Right hindlimb (tissue), 1 donor: ENCODE measurements at regions not wholly inside any gene's neighbourhood (a gene's known extent, or its start where the extent isn't known, plus 50 kb on each side); places are given as distances from the start of the nearest gene placed in this dataset.
"Not testable (repeated sequence)": the region's sequence is repeated elsewhere in the genome, so short reads cannot be mapped to it uniquely, and the experiment has no call there.

ENCODE experiments used
- DNase-seq: peaks from one replicate; pipeline ENCODE4 v3.0.0-alpha.2; 2018

DNA sequence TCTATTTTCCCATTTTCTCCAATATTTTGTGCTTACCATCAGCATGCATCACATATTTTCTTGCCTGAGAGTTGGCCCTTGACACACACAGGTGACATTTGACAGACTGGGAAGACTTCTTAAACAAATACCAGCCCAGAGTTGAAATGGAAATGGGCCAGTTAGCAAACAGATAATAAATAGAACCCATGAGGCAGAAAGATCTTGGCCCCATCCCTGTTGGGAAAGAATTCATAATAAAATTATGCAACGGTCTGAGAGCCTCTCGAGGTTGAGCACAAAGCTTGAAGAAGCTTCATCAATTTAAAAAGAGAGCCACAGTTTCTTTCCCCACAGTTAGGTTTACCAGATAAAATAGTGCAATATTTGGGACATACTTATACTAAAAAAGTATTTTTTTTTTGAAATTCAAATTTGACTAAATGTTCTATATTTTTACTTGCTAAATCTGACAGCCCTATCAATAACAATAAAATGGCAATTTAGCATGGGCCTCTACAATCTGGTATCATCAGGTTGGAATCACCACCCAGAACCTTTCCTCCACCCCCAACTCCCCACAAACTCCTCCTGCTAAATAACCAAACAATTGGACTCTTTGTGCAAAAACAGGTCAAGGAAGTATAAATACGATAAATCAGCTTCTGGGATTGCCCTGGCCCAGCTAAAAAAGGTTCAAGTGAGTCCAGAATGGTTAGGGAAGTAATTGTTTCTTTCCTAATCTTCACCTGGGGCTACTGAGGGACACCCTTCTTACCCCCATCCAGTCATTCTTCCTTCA lies 129.8 kb downstream of the CD164 start:
- DNase-seq = no peak

DNA sequence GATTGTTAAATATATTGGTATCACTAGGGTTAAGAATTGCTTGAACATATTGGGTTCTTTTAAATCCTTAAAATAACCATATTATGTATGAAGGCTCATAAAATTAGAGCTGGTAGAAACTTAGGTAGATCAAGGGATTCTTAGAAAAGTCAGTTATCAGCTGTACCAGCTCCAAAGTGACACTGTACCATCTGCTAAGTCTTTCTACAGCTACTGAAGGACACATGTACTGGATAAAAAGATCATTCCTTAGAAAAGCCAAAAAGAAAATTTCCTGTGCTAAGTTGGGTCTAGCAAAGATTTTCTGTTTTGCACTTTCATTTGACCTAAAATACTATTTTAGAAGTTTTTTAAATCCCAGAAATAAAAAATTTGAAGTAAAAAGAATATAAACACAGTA lies 130.4 kb downstream of the CD164 start:
- no peak for DNase-seq

DNA sequence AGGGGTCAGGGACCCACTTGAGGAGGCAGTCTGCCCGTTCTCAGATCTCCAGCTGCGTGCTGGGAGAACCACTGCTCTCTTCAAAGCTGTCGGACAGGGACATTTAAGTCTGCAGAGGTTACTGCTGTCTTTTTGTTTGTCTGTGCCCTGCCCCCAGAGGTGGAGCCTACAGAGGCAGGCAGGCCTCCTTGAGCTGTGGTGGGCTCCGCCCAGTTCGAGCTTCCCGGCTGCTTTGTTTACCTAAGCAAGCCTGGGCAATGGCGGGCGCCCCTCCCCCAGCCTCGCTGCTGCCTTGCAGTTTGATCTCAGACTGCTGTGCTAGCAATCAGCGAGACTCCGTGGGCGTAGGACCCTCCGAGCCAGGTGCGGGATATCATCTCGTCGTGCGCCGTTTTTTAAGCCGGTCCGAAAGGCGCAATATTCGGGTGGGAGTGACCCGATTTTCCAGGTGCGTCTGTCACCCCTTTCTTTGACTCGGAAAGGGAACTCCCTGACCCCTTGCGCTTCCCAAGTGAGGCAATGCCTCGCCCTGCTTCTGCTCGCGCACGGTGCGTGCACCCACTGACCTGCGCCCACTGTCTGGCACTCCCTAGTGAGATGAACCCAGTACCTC lies 131.6 kb downstream of the CD164 start:
- DNase-seq = not testable (repeated sequence)

DNA sequence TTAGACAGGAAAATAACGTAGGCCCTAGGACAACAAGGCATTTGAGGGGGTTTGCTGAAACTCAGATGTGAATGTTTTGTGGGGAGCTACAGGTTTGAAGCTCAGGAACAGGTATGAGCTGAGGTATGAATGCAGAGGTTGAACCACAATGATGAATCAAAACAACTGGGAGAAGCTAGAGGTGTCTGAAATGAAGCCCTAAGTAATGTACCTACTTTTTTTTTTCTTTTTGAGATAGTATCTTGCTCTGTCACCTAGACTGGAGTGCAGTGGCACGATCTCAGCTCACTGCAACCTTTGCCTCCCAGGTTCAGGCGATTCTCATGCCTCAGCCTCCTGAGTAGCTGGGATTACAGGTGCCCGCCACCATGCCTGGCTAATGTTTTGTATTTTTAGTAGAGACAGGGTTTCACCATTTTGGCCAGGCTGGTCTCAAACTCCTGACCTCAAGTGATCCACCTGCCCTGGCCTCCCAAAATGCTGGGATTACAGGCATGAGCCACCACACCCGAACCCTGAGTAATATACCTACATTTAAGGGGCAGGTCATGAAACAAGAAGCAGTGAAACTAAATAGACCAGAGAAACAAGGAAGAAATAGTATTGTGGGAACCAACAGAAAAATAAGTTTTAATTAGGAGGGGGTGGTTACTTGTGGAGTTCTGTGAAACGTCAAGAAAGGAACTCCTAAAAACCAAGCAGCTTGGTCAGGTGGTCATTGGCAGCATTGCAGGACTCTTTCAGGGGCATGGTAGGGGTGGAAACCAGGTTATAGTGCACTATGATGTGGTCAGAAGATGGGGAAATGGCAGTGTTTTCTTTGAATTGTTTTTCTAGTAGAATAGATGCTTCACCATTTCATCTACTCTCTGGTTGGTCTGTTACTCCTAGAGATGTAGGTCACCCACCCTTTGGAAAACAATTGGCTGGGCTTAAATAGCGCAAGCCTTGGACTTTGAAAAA lies 138.1 kb downstream of the CD164 start:
- DNase-seq = no peak

DNA sequence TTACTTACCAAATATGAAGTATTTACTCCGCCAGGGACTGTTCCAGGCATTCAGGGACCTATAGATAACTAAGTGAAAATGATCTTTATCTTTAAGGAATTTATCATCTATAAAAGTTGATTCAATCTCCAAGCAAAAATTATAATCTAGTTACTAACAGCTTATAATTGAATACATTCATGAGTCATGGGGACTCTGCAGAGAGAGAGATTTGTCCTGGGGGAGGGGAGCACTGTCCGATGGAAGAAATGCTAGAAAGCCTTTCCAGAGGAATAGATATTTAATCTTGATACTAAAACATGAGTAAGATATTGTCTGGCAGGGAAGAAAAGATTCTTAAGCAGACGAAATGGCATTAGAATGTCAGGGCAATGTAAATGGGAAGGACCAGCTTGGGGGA lies 139.3 kb downstream of the CD164 start:
- no peak for DNase-seq

DNA sequence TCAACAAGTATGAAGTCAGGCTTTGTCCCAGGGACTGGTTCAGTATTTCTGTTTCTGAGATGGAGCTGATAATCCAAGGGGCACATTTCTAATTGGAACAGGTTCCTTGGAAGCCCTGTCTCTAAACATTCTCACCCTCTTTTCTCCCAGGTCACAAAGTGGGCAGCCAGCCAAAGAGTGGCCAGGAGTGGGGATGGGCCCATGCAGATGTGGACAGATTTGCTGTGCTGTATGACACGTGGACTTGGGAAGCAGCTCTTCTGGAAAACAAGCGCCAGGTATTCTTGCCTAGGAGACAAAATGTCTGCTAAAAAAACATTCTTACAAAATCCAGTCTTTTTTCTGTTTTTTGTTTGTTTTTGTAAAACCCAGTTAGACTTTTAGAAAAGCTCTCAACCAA lies 140.2 kb downstream of the CD164 start:
- no peak for DNase-seq

DNA sequence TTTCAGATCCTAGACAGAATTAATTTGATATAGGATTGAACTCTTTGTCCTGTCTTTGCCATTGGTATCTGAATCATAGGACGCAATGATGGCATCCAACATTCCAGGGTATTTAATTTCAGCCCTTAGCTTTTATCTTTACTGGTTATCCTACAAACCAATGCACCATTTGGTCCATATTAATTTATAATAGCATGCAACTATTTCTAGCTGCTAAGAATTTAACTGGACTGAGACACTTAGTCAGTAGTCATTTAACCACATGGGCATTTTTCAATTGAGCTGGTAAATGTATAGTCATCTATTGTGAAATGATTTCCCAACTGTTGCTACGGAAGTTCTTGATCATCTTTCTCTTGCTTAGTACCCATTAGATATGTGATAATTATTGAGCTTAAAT lies 141.1 kb downstream of the CD164 start:
- DNase-seq = no peak

DNA sequence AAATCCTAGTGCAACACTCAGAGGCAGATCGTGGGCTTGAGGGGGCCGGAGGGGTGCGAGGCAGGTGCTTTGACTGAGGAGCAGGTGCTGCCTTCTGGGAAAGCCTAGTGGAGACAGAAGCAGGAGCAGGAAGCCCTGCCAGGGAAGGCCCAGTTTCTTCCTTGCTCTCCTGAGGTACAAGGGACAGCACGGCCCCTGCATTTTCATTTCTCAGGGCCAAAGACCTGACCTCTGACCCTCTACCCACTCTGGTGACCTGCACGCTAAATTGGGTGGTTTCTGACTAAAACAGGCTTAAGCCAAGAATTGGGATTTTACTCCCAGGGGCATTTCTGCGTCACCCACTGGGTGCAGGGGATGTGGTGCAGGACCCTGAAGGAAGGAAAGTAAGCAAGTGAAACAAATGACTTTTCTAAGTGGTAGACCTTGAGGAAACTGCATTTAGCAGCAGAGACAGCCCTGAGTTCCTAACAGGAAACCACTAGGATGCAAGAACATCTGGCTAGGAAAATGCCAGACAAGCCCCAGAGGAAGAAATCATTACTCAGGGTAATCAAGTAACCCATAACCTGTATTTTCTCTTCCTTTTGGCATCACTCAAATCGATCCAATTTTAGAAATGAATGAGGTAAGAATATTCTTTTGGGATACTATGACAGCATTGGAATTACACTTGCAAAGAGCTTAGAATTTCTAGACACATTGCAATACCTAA lies 141.7 kb downstream of the CD164 start:
- DNase-seq = no peak

DNA sequence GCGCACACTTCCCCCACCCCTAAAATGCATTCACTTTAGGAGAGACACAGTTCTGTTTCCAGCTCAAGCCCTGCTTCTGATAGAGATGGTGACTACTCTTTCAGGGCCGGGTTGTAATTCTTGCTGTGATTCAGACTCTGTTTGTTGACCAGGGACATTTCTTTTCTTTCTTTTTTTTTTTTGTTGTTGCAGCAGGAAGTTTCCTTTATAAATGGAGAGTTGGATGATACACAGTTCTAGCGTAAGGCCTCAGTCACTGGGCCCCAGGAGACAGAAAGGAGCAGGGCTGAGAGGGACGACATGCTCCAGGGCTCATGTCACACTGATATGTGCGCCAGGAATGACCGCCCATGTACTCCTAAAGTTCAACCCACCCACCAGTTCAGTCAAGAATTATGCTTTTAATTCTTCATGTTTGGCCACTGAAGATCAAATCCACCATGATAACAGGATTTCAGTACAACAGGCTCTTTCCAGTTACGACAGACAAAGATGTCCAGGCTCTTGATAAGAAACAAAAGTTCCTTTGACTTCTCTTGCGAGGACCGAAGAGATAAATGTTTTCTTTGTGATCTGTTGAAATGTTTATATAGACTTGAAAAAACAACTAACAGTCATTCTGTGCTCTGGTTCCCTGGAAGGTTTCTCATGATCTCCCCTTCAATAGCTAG lies 142.5 kb downstream of the CD164 start:
- DNase-seq = no peak

DNA sequence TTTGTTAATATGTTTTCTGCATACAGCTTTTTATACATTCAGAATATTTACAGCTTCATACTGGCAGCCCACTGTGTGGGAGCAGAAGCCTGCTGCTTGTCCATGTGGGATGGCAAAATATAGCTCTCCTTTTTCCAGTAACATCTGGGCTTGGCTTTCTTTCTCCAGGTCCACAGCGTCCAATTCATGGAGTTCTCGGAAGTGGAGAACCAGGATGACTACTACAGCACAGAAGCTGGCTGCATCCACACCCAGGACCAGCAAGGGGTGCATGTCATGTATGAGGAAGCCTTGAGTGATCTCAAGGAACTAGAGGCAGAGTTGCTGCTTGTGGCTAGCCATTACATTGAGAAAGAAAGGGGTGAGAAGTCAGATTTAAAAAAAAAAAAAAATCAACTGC lies 143.1 kb downstream of the CD164 start:
- DNase-seq = no peak

DNA sequence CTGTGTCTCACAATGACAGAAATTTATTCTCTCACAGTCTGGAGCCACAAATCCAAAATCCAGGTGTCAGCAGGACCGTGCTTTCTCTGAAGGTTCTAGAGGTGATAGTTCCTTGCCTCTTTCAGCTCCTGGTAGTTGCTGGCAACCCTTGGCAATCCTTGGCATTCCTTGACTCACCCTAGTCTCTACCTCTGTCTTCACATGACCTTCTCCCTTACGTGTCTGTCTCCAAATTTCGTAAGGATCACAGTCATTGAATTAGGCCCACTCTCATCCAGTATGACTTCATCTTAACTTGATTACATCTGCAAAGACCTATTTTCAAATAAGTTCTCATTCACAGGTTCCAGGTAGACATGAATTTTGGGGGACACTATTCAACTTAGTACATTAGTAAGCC lies 143.1 kb downstream of the CEP57L1 start:
- DNase-seq = no peak

DNA sequence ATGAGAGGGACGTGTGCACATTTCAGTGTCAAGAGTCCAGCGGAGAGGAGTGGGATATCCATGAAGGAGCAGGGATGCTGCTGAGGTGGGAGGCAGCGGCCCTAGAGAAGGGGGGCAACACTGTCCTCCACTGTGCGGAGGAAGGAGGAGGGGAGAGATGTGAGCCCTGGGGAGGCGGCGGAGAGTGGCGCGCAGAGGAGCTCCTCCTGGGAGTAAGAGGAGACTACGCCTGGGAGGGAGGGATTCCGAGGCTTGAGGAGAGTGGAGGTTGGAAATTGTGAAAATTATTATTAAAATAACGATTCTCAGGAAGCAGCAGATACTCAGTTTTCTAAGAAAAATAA lies 142.7 kb downstream of the CEP57L1 start:
- DNase-seq = no peak

DNA sequence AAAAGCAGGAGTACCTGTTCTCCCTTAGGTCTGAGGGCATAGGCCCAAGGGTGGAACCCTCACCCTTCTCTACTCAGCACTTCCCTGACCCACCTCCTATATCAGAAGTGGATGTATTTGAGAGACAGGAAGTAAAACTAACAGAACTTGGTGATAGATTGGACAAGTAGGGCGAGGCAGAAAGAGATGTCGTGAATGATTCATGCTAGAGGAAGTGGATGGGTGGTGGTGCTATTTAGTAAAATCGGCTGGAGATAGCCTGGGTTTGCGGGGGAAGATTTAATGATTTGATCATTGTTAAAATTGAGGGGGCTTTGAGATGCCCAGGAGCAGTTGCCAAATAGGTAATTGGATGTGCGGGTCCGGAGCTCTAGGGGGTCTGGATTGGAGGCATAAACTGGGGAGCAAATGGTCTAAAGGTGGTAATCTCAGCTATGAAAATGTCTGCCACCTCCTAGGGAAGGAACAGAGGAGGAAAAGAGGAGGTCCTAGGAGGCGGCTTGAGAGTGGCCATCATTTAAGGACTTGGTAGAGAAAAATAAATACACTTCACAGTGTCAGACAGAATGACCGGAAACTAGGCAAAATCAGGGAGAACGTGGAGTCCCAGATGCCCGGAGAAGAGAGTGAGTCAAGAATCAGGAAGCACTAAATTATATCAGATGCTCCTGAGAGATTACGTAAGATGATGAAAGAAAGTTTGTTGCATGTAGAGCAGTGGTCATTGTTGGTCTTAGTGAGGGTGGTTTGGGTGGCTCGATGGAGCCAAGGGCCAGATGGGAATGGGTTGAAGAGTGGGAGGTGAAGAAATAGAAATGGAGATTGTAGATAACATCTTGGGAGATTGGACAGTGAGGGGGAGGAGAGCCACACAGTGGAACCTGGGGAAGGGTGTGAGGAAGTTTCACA lies 142.0 kb downstream of the CEP57L1 start:
- no peak for DNase-seq

DNA sequence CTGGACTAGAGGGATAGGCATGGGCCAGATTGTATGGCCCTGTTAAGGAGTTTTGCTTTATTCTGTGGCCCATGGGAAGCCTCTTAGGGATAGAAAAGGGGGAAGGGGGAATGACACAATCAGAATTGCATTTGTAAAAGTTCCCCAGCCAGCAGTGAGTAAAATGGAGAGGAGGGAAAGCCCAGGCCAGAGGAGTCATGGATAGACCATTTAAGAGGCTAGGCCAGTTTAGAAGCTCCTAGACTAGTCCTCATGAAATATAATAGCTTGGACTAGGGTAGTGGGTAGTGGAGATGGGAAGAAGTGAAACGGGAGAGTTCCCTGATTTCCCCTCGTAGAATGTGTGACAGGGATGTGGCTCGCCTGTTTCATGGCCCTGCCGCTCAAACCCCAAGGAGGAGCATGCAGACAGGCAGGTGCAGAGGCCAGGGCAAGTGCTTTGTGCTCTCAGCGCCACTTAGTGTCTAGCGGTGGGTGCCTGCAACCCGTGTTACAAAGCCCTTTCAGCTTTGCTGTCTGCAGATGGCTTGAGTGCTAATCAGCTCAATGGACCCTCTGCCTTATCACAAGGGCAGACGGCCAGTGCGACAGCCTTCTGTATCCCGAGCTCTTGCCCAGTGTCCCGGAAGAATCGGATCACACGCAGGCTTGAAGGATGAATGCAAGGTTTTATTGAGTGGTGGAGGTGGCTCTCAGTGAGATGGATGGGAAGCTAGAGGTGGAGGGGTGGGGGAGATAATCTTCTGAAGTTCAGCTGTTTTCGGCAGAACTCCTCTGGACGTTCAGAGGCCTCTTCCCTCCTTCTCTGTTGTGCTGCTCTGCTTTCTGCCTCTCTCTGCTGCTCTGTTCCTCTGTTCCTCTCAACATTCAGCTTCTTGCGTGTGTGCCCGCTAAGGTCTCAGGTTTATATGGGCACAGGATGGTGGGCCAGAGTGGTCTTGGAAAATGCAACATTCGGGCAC lies 141.1 kb downstream of the CEP57L1 start:
- no peak for DNase-seq

DNA sequence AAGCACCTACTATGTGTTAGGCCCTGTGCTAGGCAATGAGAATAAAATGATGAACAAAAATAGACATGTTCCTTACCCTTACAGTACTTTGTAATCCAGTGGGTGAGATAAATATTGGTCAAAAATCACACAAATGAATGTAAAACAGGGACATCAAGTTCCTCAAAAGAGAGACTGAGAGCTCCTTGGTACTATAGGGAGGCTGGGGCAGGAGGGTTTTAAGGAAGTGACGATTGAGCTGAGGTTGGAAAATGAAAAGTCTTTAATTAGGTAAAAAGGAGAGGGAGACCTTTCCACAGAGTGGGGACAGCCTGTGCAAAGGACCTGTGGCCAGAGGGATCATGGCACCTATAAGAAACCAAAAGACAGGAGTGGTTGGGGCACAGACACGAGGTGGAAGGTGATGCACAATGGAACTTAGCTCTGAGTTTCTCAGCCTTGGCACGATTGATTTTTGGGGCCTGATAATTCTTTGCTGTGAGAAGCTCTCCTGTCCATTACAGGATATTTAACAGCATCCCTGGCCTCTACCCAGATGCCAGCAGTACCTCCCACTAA lies 140.3 kb downstream of the CEP57L1 start:
- no peak for DNase-seq

DNA sequence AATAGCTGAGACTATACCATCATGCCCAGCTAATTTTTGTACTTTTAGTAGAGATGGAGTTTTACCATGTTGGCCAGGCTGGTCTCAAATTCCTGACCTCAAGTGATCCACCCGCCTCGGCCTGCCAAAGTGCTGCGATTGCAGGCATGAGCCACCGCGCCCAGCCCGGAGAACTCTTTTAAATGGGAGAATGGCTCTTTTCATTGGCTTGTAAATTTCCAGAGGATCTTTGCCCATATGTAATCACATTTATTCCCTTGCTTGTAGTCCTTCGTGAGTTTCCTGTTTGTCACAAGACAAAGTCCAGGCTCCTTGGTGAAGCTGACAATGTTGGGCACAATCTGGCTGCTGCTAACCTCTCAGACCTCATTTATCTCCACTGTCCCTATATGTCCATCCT lies 135.1 kb downstream of the CEP57L1 start:
- DNase-seq = no peak

DNA sequence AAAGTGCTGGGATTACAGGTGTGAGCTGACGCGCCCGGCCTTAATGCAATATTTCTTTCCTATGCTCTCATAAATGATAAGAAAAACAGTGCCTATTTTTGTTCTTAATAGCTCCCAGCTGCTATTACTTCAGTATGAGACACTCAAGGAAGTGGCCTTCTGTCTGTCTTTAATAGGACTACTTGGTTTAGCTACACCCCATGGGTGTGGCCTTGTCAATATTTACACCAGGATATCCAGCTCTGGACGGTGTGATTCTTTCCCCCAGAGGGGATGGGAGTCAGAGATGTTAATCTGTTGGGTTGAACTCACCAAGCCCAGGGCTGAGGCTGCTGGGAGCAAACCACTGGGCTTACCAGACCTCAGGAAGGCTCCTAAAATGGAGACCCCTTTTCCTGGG lies 134.2 kb downstream of the CEP57L1 start:
- no peak for DNase-seq

DNA sequence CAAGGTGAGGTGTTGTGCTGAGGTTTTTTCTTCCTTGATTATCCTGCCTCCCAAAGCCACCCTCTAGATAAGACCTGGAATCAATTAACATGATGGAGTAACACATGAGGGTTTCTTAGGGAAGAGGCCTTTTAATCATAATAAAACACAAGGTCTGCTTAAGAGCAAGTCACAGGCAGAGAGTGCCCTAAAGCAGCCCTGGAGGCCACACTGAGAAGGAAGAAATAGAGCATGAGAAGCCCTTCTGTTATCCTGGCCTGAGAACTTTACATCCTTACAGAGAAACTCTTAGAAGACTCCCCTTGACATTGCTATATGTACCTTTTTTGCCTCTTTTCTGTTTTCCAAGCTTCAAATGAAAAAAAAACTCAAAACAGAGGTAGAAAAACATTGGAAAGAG lies 132.3 kb downstream of the CEP57L1 start:
- no peak for DNase-seq

DNA sequence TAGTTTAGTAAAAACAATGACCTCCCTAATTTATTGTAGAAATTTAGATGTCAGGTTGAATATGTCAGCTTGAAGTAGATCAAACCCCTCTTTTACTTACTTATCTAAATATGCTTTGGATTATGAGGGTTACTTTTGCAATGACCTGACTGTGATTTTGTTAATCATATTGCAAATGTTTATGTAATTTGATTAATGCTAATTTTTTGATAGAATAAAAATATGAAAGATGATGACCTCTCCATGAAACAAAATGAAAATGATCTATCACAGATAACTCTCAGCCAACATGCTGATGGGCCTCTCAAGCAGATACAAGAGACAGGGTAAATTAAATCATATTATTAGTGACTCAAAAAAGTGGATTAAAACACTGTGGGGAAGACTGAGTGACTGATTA lies 131.0 kb downstream of the CEP57L1 start:
- DNase-seq = no peak

DNA sequence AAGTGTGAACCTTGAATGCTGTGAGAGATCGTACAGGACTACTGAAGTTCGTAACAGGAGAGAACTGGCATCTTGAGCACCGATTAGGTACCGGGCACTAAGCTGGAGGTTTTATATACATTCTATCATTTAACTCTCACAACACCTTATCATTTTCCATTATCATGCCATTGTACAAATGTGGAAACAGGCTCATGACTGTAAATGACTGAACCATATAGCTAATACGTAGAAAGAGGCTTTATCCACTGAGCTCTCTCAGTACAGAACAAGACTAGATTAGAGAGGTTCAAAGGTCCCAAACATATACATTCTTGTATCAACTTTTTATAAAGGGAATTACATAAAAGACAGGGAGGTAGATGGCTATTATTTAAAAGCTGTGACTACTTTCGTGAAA lies 130.6 kb downstream of the CEP57L1 start:
- DNase-seq = no peak
